OCI-LY1 (cell line): ENCODE measurements at regions not wholly inside any gene's neighbourhood (a gene's known extent, or its start where the extent isn't known, plus 50 kb on each side); places are given as distances from the start of the nearest gene placed in this dataset.

Experiments
- H2AFZ ChIP-seq: fragments of 200-600 bp; sonication (generic), shearing (Covaris generic); 2 replicates; pipeline ENCODE4 v1.6.0; 2014; ENCODE audit warnings: antibody characterized with exemption, mild to moderate bottlenecking, low read length
- H3F3A ChIP-seq: fragments of 200-600 bp; sonication (generic), shearing (Covaris generic); 2 replicates; pipeline ENCODE4 v1.6.0; 2014; ENCODE audit warnings: mild to moderate bottlenecking, antibody characterized with exemption, low read length, moderate library complexity; ENCODE audit not compliant: insufficient read depth
- H3K27ac ChIP-seq: fragments of 200-600 bp; sonication (generic); 2 replicates; pipeline ENCODE4 v1.5.1; 2014; ENCODE audit warnings: low read length, mixed run types, mild to moderate bottlenecking, low read depth; ENCODE audit not compliant: poor library complexity, severe bottlenecking
- H3K27me3 ChIP-seq: fragments of 200-600 bp; sonication (generic); 2 replicates; pipeline ENCODE4 v1.6.0; 2014; ENCODE audit warnings: antibody characterized with exemption, mild to moderate bottlenecking, low read length, moderate library complexity; ENCODE audit not compliant: insufficient read depth
- H3K36me3 ChIP-seq: fragments of 200-600 bp; sonication (generic); 2 replicates; pipeline ENCODE4 v1.6.1; 2014; ENCODE audit warnings: mild to moderate bottlenecking, antibody characterized with exemption, low read length, moderate library complexity, mixed read lengths; ENCODE audit not compliant: insufficient read depth
- H3K4me1 ChIP-seq: fragments of 200-600 bp; sonication (generic); 2 replicates; pipeline ENCODE4 v1.5.1; 2014; ENCODE audit warnings: mild to moderate bottlenecking, low read length, moderate library complexity; ENCODE audit not compliant: insufficient read depth, severe bottlenecking
- H3K4me2 ChIP-seq: fragments of 200-600 bp; sonication (generic), shearing (Covaris generic); 2 replicates; pipeline ENCODE4 v1.6.1; 2014; ENCODE audit warnings: low read length
- H3K4me3 ChIP-seq: fragments of 200-600 bp; sonication (generic); 2 replicates; pipeline ENCODE4 v1.5.1; 2014; ENCODE audit warnings: low read length, low read depth, mild to moderate bottlenecking, mixed read lengths; ENCODE audit not compliant: poor library complexity, severe bottlenecking
- H3K79me2 ChIP-seq: fragments of 200-600 bp; shearing (Covaris generic); 2 replicates; pipeline ENCODE4 v1.6.1; 2016; ENCODE audit warnings: mixed run types, low read length, mixed read lengths; ENCODE audit not compliant: insufficient read depth
- H3K9ac ChIP-seq: fragments of 200-600 bp; sonication (generic), shearing (Covaris generic); 2 replicates; pipeline ENCODE4 v1.6.1; 2014; ENCODE audit warnings: mild to moderate bottlenecking, low read length, mixed read lengths
- H3K9me2 ChIP-seq: fragments of 200-600 bp; sonication (generic), shearing (Covaris generic); 2 replicates; pipeline ENCODE4 v1.6.1; 2014; ENCODE audit warnings: low read depth, mild to moderate bottlenecking, low read length, mixed read lengths
- H3K9me3 ChIP-seq: fragments of 200-600 bp; shearing (Covaris generic); 2 replicates; pipeline ENCODE4 v1.6.1; 2014; ENCODE audit warnings: low read length, mixed read lengths
- H4K20me1 ChIP-seq: fragments of 200-600 bp; sonication (generic), shearing (Covaris generic); 2 replicates; pipeline ENCODE4 v1.6.0; 2016; ENCODE audit warnings: mild to moderate bottlenecking, low read length; ENCODE audit not compliant: insufficient read depth
- EZH2 ChIP-seq: fragments of 200-600 bp; sonication (generic), shearing (Covaris generic); IDR thresholded peaks from 2 replicates; pipeline ENCODE4 v1.8.0; 2017; ENCODE audit warnings: borderline replicate concordance, mixed run types, mild to moderate bottlenecking, antibody characterized with exemption, low read length, moderate library complexity, mixed read lengths
- TF ChIP-seq, protein P1 (sequence below): fragments of 200-600 bp; sonication (generic), shearing (Covaris generic); IDR thresholded peaks from 2 replicates; pipeline ENCODE4 v1.5.1; 2017; ENCODE audit warnings: mild to moderate bottlenecking, antibody characterized with exemption, low read length, moderate library complexity, mixed read lengths

DNA sequence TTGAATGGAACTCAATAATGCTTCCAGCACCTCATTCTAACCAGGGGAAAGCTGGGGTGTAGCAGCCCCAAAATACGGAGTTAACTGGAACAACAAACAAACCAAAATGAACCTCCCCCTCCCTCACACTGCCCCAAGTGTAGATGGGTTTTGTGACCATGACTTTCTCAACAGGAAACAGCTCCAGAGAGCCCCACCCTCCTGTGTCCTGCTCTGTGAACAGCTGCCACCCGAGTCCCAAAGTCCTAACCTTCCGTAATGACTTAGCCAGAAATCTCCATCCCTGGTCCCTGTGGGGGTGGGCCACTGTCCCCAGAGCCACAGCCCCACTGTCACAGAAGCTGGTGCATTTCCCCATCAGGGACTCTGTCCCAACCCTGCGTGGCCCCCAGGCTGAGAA is 155.4 kb downstream of the CRYBB2 start:
- H3K4me1 ChIP-seq: no peaks in the 10 kb centered on the region
- no peak for TF ChIP-seq EZH2
- TF ChIP-seq, protein P1, sequence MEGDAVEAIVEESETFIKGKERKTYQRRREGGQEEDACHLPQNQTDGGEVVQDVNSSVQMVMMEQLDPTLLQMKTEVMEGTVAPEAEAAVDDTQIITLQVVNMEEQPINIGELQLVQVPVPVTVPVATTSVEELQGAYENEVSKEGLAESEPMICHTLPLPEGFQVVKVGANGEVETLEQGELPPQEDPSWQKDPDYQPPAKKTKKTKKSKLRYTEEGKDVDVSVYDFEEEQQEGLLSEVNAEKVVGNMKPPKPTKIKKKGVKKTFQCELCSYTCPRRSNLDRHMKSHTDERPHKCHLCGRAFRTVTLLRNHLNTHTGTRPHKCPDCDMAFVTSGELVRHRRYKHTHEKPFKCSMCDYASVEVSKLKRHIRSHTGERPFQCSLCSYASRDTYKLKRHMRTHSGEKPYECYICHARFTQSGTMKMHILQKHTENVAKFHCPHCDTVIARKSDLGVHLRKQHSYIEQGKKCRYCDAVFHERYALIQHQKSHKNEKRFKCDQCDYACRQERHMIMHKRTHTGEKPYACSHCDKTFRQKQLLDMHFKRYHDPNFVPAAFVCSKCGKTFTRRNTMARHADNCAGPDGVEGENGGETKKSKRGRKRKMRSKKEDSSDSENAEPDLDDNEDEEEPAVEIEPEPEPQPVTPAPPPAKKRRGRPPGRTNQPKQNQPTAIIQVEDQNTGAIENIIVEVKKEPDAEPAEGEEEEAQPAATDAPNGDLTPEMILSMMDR: no peak
- H3K36me3 ChIP-seq: no peaks in the 10 kb centered on the region

DNA sequence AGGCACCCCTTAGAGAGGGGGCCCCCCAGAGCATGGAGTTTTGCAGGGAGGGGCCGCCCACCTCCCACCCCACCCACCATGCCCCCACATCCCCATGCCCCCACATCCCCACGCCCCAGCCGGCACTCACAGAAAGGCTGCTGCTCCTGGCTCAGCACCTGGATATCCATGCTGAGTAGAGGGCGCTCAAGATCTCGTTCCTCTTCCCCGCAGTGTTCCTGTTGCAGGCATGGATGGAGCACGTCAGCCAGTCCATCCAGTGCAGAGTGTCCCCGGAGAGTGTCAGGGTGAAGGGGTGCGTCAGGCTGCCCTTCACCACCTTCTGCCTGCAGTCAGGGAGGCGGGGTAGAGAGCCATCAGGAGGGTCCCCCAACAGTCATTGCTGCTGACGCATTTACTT is 156.2 kb downstream of the CRYBB2 start:
- Histone ChIP-seq H3F3A (no peaks in the 10 kb centered on the region), H3K4me2 (no peak overlapping the region), H3K4me1 (no peaks in the 10 kb centered on the region), H3K27ac (no peak overlapping the region), H3K9me2 (no peaks in the 10 kb centered on the region), H4K20me1 (no peaks in the 10 kb centered on the region), H2AFZ (no peak overlapping the region), H3K27me3 (peaks cover 4% of the 10 kb centered on the region; the same call in 1 of the 2 replicates), H3K9me3 (no peaks in the 10 kb centered on the region), H3K79me2 (no peaks in the 10 kb centered on the region), H3K9ac (no peak overlapping the region), H3K4me3 (no peak overlapping the region), H3K36me3 (no peaks in the 10 kb centered on the region)
- TF ChIP-seq, protein P1: peak; percentile 13; the same call in 1 of the 2 replicates
- TF ChIP-seq EZH2: no peak

More for the DNA sequence above, 155.4 kb downstream of the CRYBB2 start:
- Histone ChIP-seq H2AFZ (no peak overlapping the region), H3K27ac (no peak overlapping the region), H3F3A (no peaks in the 10 kb centered on the region), H3K9me3 (no peaks in the 10 kb centered on the region), H3K4me2 (no peak overlapping the region), H3K9me2 (no peaks in the 10 kb centered on the region), H4K20me1 (no peaks in the 10 kb centered on the region), H3K79me2 (no peaks in the 10 kb centered on the region), H3K4me3 (no peak overlapping the region), H3K27me3 (peaks cover 4% of the 10 kb centered on the region; the same call in 1 of the 2 replicates), H3K9ac (no peak overlapping the region)

DNA sequence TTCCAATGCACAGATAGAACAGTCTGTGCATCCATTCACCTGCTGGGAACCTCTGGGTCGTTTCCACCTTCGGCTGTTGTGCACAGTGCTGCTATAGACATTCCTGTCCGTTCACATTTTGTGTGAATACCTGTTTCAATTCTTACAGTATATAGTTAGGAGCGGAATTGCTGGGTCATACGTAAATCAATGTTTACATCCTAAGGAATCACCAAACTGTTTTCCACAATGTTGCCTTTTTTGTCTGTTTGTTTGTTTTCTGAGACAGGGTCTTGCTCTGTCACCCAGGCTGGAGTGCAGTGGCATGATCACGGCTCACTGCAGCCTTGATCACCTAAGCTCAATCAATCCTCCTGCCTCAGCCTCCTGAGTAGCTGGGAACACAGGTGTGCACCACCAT is 158.3 kb downstream of the CRYBB2 start:
- H3K27me3 ChIP-seq: peaks cover 4% of the 10 kb centered on the region; the same call in 1 of the 2 replicates
- H3F3A ChIP-seq: no peaks in the 10 kb centered on the region

More for the DNA sequence above, 158.3 kb downstream of the CRYBB2 start:
- Histone ChIP-seq H3K36me3 (no peaks in the 10 kb centered on the region), H3K9ac (no peak overlapping the region), H3K4me2 (no peak overlapping the region), H4K20me1 (no peaks in the 10 kb centered on the region), H3K27ac (no peak overlapping the region), H2AFZ (no peak overlapping the region), H3K4me3 (no peak overlapping the region), H3K9me2 (no peaks in the 10 kb centered on the region), H3K4me1 (no peaks in the 10 kb centered on the region), H3K79me2 (no peaks in the 10 kb centered on the region), H3K9me3 (no peaks in the 10 kb centered on the region)
- TF ChIP-seq, protein P1: no peak
- TF ChIP-seq EZH2: no peak
